Amniotic epithelial cell (primary cell): ENCODE measurements at regions not wholly inside any gene's neighbourhood (a gene's known extent, or its start where the extent isn't known, plus 50 kb on each side); places are given as distances from the start of the nearest gene placed in this dataset.

Experiments used
- DNase-seq: peaks from one replicate; pipeline ENCODE4 v3.0.0-alpha.2; 2010; ENCODE audit warnings: low read depth

- no peak for DNase-seq
These were observed 86.4 kb upstream of the OTOS start for GRCh38 chr2:240226672-240227537.

DNA sequence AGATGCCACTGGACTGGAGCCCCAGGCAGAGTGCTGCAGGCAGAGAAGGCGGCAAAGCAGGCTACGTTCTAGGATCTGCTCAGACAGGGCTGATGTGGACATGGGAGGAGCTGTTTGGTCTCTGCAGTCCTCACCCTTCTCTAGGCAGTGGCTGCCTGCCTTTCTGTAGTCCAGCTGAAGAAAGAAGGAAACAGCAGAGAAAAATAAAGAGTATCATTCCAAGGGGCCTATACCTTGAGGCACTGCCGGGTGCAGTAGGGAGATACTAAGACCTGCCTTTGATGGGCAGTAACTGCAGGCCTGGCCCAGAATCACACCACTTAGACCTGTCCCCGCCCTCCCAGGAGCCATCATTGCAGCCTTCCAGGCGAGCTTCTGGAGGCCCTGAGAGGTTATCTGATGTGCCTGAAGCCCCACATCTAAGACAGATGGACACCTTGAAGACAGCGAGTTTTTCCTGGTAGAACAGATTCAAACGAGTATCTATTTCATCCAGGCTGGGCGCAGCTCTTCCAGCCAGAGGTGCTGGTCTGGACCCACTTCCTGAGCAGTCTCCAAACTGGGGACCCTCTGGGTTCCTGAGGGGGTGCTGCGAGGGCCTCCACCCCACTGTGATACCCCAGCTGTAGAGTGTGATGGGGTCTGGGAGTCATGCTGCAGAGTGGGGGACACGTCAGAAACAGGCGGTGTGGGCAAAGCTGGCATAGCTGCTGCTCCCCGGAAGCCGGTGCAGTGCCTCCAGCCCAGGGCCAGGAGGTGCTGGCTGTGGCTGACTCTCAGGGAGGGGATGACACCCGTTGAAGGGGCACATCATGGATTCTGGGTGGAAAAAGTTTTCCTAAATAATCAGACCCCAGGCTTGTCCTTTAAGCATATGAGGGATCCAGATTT lies 87.3 kb upstream of the OTOS start:
- no peak for DNase-seq

- no peak for DNase-seq
These were observed 88.5 kb upstream of the OTOS start for GRCh38 chr2:240229005-240229404.

- peak; percentile 91 for DNase-seq
These were observed 89.3 kb upstream of the OTOS start for GRCh38 chr2:240229603-240230235.

DNA sequence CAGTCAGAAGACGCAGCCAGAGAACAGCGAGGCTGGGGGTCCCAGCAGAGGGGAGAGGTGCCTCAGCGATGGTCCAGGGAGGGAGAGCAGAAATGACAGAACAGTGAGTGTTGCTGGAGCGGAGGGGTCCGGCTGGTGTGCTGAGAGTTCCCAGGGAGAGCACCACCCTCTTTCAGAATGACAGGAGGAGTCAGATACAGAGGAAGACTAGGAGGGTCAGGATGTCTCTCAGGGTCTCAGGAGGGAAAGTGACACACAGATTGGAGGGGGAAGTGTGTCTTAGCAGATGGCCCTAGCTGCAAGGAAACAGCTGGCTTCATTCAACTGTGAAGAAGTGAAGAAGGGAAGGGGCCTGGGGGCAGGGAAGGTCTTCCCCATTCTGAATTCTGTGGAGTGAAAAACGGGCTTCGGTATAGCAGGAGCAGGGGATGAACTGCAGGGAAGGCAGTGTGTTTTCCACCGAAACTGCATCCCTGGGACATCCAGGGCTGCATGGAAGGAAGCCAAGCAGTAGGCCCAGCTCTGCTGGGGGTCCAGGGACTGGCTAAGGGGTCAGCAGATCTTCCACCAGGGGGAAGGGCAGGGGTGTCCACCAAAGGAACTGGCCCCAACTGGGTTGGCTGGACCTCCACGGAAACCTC lies 90.0 kb upstream of the OTOS start:
- DNase-seq = no peak

DNA sequence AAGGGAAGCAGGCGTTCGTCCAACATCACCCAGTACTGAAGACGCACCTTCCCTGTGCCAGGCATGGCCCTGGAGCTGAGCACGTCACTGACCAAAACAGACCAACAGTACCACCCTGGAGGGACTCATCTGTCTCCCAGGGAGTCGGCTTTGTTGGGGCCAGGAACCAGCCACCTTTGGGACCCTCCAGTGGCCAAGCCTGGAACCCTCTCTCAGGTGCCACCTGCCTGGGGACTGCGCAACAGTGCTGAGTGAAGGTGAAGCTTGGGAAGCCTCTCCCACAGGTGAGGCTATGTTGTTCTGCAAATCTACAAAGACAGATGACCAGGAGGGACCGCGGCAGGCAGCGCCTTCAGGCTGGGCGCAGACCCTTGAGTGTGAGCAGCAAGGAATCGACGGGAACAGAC lies 91.4 kb upstream of the OTOS start:
- no peak for DNase-seq

- DNase-seq = no peak
These were observed 91.9 kb upstream of the OTOS start for GRCh38 chr2:240232264-240232915.

- peak; percentile 61 for DNase-seq
These were observed 92.8 kb upstream of the OTOS start for GRCh38 chr2:240232961-240233884.

DNA sequence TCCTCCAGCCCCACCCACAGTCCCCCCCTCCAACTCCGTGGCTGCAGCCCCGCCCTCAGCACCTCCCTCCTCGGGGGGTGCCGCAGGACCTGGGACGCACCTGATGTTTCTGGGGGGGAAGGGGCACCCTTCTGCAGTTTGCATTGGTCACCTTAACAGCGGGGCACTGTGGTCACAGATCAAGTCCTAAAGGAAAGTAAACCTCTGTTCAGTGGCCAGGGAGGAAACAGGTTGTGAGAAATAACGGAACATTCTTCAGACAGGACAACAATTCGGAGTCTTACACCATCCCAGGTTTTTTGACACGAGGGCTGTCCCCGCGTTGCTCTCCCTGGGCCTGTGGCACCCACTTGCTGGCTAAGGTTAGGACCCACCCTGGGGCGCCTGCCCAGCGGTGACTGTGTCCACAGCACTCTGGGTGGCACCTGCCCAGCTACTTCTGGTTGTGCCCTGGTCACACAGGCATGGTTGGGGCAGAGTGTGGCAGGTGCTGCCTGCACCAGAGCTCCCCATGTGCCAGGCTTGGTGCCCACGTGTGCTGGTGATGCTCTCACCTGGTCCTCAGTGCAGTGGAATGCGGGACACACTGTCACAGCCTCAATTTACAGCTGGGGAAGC lies 93.5 kb upstream of the OTOS start:
- DNase-seq = no peak

DNA sequence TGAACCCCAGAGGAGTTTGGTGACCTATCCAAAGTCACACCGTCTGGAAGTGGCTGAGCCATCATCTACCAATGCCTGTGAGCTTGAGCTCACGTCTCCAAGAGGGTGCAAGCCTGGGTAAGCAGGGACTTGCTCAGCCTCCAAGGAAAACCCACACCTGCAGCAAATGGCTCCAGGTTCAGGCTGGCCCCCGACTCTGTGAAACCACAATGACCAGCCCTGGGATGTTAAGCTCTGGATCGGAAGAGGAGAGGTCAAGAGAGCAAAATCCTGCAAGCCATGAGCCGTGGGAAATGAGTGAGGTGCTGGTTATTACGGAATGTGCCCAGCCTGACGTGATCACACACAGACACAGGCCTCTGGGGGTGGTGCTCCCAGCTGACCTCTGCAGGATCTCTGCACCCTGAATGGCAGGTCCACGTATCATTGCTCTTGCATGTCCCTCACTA lies 94.1 kb upstream of the OTOS start:
- peak; percentile 62 for DNase-seq

DNA sequence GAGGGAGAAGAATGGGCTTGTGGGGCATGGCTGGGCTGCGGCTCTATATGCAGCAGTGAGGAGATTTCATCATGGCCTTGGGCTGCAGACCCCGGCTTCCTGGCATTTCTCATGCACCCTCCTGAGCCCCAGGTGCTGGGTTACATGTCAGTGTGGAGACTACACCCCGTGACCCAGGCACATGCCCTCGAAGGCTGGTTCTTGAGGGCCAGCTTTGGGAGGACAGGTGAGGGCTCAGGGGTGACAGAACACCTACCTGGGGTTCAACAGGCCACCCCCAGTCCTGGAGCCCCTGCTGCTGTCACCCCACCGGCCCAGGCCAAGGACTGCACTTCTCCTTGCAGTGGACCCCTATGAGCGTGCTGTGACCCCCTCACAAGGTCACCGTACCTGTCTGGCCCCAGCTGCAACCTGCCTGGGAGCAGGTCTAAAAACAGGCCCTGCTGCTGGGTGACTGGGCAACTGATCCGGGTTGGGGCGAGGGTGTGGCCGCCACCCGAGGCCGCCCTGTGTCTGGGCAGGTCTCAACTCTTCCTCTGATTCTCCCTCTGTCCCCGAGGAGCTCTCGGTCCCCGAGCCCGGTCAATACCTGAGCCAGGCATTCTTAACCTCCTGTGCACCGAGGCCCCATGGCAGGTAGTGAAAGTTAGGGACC lies 94.8 kb upstream of the OTOS start:
- no peak for DNase-seq

DNA sequence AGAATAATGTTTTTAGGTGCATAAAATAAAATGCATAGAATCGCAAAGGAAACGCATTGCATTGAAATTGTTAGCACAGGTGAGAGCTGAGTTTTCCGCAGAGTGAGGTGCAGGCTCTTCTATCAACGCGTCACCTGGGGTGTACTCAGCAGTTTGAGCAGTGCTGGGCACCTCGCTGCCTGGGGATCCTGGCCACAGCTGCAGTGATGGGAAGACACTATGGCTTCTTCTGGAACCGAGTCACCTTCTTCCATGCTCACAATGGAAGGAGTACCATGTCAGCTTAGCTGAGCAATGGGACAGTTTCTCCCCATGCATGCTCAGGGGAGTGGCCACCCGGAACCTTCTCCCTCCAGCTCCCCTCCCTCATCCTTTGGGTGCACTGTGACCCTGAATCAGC lies 95.4 kb upstream of the OTOS start:
- no peak for DNase-seq

DNA sequence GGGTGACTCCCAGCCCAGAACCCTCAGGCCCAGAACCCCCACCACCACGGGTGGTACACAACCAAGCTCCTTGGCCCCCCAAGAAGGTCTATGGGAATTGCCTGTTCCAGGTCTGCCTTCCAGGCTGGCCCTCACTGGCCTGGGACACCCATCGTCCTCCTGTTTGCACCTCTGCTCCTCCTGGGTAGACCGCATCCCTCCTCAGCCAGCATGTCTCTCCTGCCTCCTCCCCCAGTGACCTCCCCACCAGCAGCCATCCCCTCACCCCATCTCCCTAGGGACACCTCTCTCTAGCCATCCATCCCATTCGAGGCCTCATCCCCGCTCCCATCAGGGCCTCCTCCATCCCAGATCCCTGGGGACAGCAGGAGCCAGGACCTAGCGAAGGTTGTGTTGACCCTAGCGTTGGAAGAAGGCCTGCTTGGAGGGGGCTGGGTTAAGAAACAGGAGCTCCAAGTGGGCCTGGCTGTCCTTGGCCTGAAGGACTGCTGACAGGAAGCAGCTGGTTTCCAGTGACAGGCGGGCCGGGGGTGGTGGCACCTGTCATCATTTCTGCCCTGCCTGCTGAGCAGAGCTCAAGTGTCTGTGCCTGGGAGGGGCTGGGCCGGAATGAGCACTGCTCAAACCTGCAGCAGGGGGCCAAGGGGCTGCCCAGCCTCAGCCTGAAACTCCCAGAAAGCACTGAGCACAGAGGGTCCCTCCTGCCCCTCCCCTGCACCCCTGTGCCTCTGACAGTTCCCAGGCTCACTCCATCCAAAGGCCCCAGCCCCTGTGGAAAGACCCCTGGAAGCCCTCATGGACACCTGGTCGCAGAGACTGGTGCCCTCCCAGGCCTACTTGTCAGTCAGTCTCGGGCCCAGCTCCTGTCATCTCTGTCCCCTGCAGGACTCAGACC lies 96.0 kb upstream of the OTOS start:
- no peak for DNase-seq

- no peak for DNase-seq
These were observed 97.2 kb upstream of the OTOS start for GRCh38 chr2:240237609-240238174.

DNA sequence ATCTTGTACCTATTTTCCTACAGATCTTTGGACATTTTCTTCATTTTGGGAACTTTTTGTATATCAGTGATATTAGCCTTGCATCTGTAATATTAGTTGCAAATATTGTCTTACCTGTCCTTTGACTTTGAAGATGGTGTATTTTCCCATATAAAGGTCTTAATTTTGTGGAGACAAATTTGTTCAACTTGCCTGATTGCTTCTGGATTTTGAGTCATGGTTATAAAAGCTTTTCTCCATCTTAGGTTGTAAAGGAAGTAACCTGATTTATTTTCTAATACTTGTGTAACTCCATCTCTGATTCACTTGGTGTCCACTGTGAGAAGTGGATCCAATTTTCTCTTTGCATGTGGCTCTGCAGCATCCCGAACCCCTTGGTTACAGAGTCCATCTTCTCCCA lies 97.7 kb upstream of the OTOS start:
- no peak for DNase-seq

GRCh38 chr2:240238786-240239185 lies 98.3 kb upstream of the OTOS start:
- DNase-seq = no peak

DNA sequence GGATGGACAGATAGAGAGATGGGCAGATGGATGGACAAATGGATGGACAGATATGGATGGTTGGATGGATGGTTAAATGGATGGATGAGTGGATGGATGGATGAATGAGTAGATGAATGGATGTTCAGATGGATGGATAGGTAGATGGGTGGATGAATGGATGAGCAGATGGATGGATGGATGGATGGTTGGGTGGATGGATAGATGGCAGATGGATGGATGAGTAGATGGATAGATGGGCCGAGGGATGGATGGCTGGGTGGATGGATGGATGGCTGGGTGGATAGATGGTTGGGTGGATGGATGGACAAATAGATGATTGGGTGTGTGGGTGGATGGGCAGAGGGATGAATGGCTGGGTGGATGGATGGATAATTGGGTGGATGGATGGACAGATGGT lies 98.9 kb upstream of the OTOS start:
- no peak for DNase-seq
